Astrocyte (in vitro differentiated cells and primary cell): ENCODE measurements at regions not wholly inside any gene's neighbourhood (a gene's known extent, or its start where the extent isn't known, plus 50 kb on each side); places are given as distances from the start of the nearest gene placed in this dataset.
A peak's percentile ranks its signal among the peaks of the same experiment; 100 is the strongest.

ENCODE experiments used
- DNase-seq: peaks from one replicate; pipeline ENCODE4 v3.0.0-alpha.2; 2010; ENCODE audit warnings: low read depth
- FAIRE-seq: peaks from 2 replicates; lab custom pipeline; 2011; peaks lifted over from hg19 to GRCh38; lab: Jason Lieb, UNC
- H2AFZ ChIP-seq: 2 replicates; pipeline ENCODE4 v1.6.0; 2012; ENCODE audit warnings: low read depth, low read length, inconsistent platforms
- H3K27ac ChIP-seq: 2 replicates; pipeline ENCODE4 v1.5.1; 2011; ENCODE audit warnings: low read depth, low read length, inconsistent platforms
- H3K27me3 ChIP-seq: 2 replicates; pipeline ENCODE4 v1.6.0; 2011; ENCODE audit warnings: low read length, inconsistent platforms; ENCODE audit not compliant: insufficient read depth
- H3K36me3 ChIP-seq: 2 replicates; pipeline ENCODE4 v1.5.1; 2011; ENCODE audit warnings: low read length, inconsistent platforms; ENCODE audit not compliant: insufficient read depth
- H3K4me1 ChIP-seq: 2 replicates; pipeline ENCODE4 v1.5.1; 2011; ENCODE audit warnings: low read length, inconsistent platforms; ENCODE audit not compliant: insufficient read depth
- H3K4me2 ChIP-seq: 2 replicates; pipeline ENCODE4 v1.6.0; 2012; ENCODE audit warnings: low read length, inconsistent platforms
- H3K4me3 ChIP-seq: 2 replicates; pipeline ENCODE4 v1.5.1; 2011; ENCODE audit warnings: low read depth, mild to moderate bottlenecking, low read length, inconsistent platforms; ENCODE audit not compliant: insufficient read depth
- H3K79me2 ChIP-seq: 2 replicates; pipeline ENCODE4 v1.6.0; 2012; ENCODE audit warnings: mild to moderate bottlenecking, low read length, inconsistent platforms; ENCODE audit not compliant: insufficient read depth
- H3K9ac ChIP-seq: 2 replicates; pipeline ENCODE4 v1.6.0; 2012; ENCODE audit warnings: mild to moderate bottlenecking, low read length, inconsistent platforms
- H3K9me3 ChIP-seq: 2 replicates; pipeline ENCODE4 v1.5.1; 2012; ENCODE audit warnings: low read depth, mild to moderate bottlenecking, low read length, inconsistent platforms; ENCODE audit not compliant: insufficient read depth
- H4K20me1 ChIP-seq: 2 replicates; pipeline ENCODE4 v1.6.0; 2012; ENCODE audit warnings: low read length, inconsistent platforms; ENCODE audit not compliant: insufficient read depth
- H3K27ac Mint-ChIP-seq: one replicate; pipeline ENCODE4 v1.8.0; 2021; ENCODE audit warnings: mild to moderate bottlenecking, mixed read lengths; ENCODE audit not compliant: unreplicated experiment
- H3K27me3 Mint-ChIP-seq: one replicate; pipeline ENCODE4 v1.8.0; 2021; ENCODE audit warnings: low read depth, mixed read lengths; ENCODE audit not compliant: unreplicated experiment
- H3K36me3 Mint-ChIP-seq: one replicate; pipeline ENCODE4 v1.8.0; 2021; ENCODE audit warnings: low read depth, mixed read lengths; ENCODE audit not compliant: unreplicated experiment
- H3K4me1 Mint-ChIP-seq: one replicate; pipeline ENCODE4 v1.8.0; 2021; ENCODE audit warnings: low read depth, mixed read lengths; ENCODE audit not compliant: unreplicated experiment
- H3K4me3 Mint-ChIP-seq: one replicate; pipeline ENCODE4 v1.8.0; 2021; ENCODE audit warnings: mild to moderate bottlenecking, moderate library complexity, mixed read lengths; ENCODE audit not compliant: unreplicated experiment
- H3K9me3 Mint-ChIP-seq: one replicate; pipeline ENCODE4 v1.8.0; 2021; ENCODE audit warnings: mild to moderate bottlenecking, mixed read lengths; ENCODE audit not compliant: unreplicated experiment
- CTCF ChIP-seq: IDR thresholded peaks from 2 replicates; pipeline ENCODE4 v1.5.1; 2011; ENCODE audit warnings: low read depth, mild to moderate bottlenecking, inconsistent platforms, low read length, moderate library complexity; ENCODE audit not compliant: insufficient read depth
- EZH2 ChIP-seq: IDR thresholded peaks from 2 replicates; pipeline ENCODE4 v1.6.1; 2012; ENCODE audit warnings: mild to moderate bottlenecking, low read length, inconsistent platforms; ENCODE audit not compliant: insufficient read depth

GRCh38 chr7:28336806-28337205, 75.5 kb upstream of the CREB5 start:
- H3K36me3 Mint-ChIP-seq, result no peaks in the 10 kb centered on the region
- no peaks in the 10 kb centered on the region for H3K27me3 Mint-ChIP-seq

DNA sequence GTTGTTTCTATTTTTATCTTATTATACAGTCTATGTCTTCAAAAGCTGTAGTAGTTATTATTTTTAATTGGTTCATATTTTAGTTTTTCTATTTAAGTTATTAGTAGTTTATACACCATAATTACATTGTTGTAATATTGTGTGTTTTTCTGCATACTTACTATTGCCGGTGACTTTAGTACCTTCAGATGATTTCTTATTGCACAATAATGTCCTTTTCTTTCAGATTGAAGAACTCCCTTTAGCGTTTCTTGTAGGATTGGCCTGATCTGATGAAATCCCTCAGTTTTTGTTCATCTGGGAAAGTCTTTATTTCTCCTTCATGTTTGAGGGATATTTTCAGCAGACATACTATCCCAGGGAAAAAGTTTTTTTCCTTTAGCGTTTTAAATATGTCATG, 74.3 kb upstream of the CREB5 start:
- no peak overlapping the region for H3K4me2 ChIP-seq
- TF ChIP-seq CTCF (no peak), EZH2 (no peak)
- DNase-seq, result no peak
- no peak overlapping the region for H3K9ac ChIP-seq
- H3K36me3 ChIP-seq, result no peaks in the 10 kb centered on the region
- H3K27me3 ChIP-seq, result no peaks in the 10 kb centered on the region
- H3K4me1 ChIP-seq, result no peaks in the 10 kb centered on the region
- H4K20me1 ChIP-seq, result no peaks in the 10 kb centered on the region
- Mint-ChIP-seq H3K27me3 (no peaks in the 10 kb centered on the region), H3K4me3 (no peak overlapping the region), H3K9me3 (peaks cover 6% of the 10 kb centered on the region), H3K36me3 (no peaks in the 10 kb centered on the region), H3K27ac (no peak overlapping the region), H3K4me1 (no peaks in the 10 kb centered on the region)
- H3K9me3 ChIP-seq, result no peaks in the 10 kb centered on the region
- FAIRE-seq, result no peak
- H3K79me2 ChIP-seq, result no peaks in the 10 kb centered on the region
- H3K27ac ChIP-seq, result no peak overlapping the region
- no peak overlapping the region for H2AFZ ChIP-seq
- no peak overlapping the region for H3K4me3 ChIP-seq

More at GRCh38 chr7:28336806-28337205, 75.5 kb upstream of the CREB5 start:
- H3K9me3 ChIP-seq, result no peaks in the 10 kb centered on the region
- Mint-ChIP-seq H3K4me1 (no peaks in the 10 kb centered on the region), H3K27ac (no peak overlapping the region), H3K4me3 (no peak overlapping the region), H3K9me3 (peaks cover 6% of the 10 kb centered on the region)
- H3K79me2 ChIP-seq, result no peaks in the 10 kb centered on the region
- H3K27ac ChIP-seq, result no peak overlapping the region
- DNase-seq, result no peak
- no peak overlapping the region for H3K9ac ChIP-seq
- no peak overlapping the region for H2AFZ ChIP-seq
- H3K27me3 ChIP-seq, result no peaks in the 10 kb centered on the region
- no peaks in the 10 kb centered on the region for H4K20me1 ChIP-seq
- no peak for TF ChIP-seq CTCF
- FAIRE-seq, result peak; percentile 55
- no peak overlapping the region for H3K4me3 ChIP-seq
- no peak overlapping the region for H3K4me2 ChIP-seq
- no peaks in the 10 kb centered on the region for H3K36me3 ChIP-seq
- H3K4me1 ChIP-seq, result no peaks in the 10 kb centered on the region

DNA sequence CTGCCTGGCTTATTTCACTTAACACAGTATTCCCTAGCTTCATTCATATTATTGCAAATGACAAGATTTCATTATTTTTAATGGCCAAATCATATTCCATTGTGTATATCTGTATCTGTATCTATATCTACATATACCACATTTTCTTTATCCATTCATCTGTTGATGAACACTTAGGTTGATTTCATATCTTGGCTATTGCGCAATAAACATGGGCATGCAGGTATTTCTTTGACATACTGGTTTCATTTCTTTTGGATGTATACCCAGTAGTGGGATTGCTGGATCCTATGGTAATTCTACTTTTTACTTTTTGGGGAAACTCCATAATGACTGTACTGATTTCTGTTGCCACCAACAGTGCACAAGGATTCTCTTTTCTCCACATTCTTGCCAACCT, 68.9 kb upstream of the CREB5 start:
- no peak overlapping the region for H3K4me2 ChIP-seq
- H3K36me3 ChIP-seq, result no peaks in the 10 kb centered on the region
- Mint-ChIP-seq H3K27me3 (no peaks in the 10 kb centered on the region), H3K9me3 (peaks cover 7% of the 10 kb centered on the region), H3K36me3 (no peaks in the 10 kb centered on the region), H3K27ac (no peak overlapping the region), H3K4me1 (no peaks in the 10 kb centered on the region), H3K4me3 (no peak overlapping the region)
- H2AFZ ChIP-seq, result no peak overlapping the region
- no peaks in the 10 kb centered on the region for H3K79me2 ChIP-seq
- FAIRE-seq (no peak), DNase-seq (no peak)
- no peak overlapping the region for H3K4me3 ChIP-seq
- H3K27ac ChIP-seq, result no peak overlapping the region
- H3K9me3 ChIP-seq, result no peaks in the 10 kb centered on the region
- TF ChIP-seq CTCF (no peak), EZH2 (no peak)
- H3K9ac ChIP-seq, result no peak overlapping the region
- peaks cover 3% of the 10 kb centered on the region for H3K4me1 ChIP-seq
- H4K20me1 ChIP-seq, result no peaks in the 10 kb centered on the region
- H3K27me3 ChIP-seq, result no peaks in the 10 kb centered on the region
